ENCODE measurements at regions not wholly inside any gene's neighbourhood (a gene's known extent, or its start where the extent isn't known, plus 50 kb on each side); places are given as distances from the start of the nearest gene placed in this dataset.
"Not testable (repeated sequence)": the region's sequence is repeated elsewhere in the genome, so short reads cannot be mapped to it uniquely, and the experiment has no call there.

DNA sequence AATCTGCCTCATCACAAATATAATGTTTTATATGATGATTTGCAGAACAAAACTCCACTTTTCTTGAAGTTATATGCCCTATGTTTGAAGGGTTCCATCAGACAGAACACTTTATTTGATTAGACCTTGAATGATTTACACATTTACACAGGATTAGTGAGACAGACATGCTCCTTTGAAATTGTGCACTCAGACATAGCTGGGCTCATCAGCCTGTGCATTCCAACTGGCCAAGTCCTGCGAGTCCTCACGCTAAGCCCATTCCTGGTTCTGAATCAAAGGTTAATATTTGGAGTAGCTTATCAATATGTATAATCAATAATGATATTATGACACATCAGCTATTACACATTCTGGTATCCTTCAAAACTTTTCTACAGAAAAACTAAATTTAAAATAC is 173.6 kb downstream of the MBL2 start:
- ChIA-PET POLR2A (no interaction called here), CTCF (no interaction called here)
- H3K4me1 Mint-ChIP-seq (ENCODE audit: low read depth), result no peaks in the 10 kb centered on the region
- DNase-seq, result no peak
- H3K36me3 Mint-ChIP-seq (ENCODE audit: low read depth), result no peaks in the 10 kb centered on the region
- H3K27me3 Mint-ChIP-seq (ENCODE audit: low read depth), result no peaks in the 10 kb centered on the region
- H3K4me3 Mint-ChIP-seq, result no peak overlapping the region
- no peak for ATAC-seq
- no peak overlapping the region for H3K27ac Mint-ChIP-seq
- no peaks in the 10 kb centered on the region for H3K9me3 Mint-ChIP-seq (ENCODE audit: insufficient read depth)

DNA sequence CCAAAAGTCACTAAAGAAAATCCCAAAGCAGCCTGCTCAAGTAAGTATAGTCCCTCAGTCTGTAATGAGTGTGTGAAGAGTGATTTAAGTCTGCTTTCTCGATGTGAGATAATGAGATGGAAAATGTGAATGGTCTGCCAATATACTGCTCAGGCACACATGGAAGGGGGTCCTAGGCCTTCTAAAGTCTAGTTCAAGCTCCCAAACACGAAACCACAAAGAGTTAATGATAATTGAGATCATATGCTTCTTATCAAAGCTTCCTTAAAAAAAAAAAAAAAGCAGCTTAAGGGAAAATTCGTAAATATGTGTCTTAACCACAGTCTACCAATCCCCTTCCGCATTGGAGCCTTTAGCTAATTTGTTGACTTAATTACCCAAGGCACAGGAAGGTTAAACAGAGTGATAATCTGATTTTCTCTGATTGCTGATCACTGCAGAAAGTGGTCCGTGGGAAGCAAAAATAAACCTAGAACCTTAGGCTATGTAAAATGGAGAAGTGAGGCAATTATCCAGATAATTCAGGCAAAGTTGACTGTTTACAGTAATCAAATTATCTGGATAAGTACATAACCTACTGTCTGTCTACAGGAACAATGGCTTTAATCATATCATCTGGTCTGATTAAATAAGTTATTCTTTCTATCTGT is 172.9 kb downstream of the MBL2 start:
- ChIA-PET CTCF (no interaction called here), POLR2A (no interaction called here)
- no peak overlapping the region for H3K4me3 Mint-ChIP-seq
- H3K9me3 Mint-ChIP-seq (ENCODE audit: insufficient read depth), result no peaks in the 10 kb centered on the region
- no peak overlapping the region for H3K27ac Mint-ChIP-seq
- H3K4me1 Mint-ChIP-seq (ENCODE audit: low read depth), result no peaks in the 10 kb centered on the region
- H3K27me3 Mint-ChIP-seq (ENCODE audit: low read depth), result no peaks in the 10 kb centered on the region
- DNase-seq, result no peak
- no peak for ATAC-seq
- H3K36me3 Mint-ChIP-seq (ENCODE audit: low read depth), result no peaks in the 10 kb centered on the region

DNA sequence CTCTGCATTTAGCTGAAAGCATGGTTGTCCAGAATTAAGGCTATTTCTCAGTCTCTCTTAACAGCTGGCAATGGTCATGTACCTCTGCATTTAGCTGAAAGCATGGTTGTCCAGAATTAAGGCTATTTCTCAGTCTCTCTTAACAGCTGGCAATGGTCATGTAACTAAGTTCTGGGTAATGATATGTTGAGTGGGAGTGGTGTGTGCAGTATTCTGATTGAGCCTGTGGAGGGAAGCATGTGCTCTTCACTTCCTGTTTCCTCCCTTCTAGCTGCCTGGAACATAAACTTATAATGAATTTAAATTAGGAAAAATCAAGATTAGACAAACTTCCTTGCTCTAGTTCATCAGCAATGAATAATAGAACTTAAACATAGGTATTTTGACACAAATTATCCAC is 168.5 kb downstream of the MBL2 start:
- not testable (repeated sequence) for ATAC-seq

DNA sequence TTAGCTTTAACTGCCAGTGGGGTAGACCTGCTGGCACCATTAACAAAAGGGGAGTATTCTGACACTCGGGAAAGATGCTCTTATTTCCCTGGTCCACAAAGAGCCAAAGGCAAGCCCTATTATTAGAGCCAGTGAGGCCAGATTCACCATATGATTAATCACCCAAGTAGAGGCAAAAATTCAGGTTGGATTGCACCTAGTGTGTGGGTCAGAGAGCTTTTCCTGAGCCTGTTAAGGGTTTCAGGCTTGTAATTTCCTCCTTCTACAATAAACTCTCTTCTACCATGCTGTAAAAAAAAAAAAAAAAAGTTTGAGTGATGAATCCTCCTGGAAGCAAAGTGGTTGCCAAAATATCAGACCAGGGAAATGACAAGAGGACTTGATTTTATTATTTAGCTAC is 163.5 kb downstream of the MBL2 start:
- DNase-seq (no peak), ATAC-seq (no peak)
- no peaks in the 10 kb centered on the region for H3K4me1 Mint-ChIP-seq (ENCODE audit: low read depth)
- ChIA-PET POLR2A (no interaction called here), CTCF (no interaction called here)
- H3K27ac Mint-ChIP-seq, result no peak overlapping the region
- H3K4me3 Mint-ChIP-seq, result no peak overlapping the region
- no peaks in the 10 kb centered on the region for H3K27me3 Mint-ChIP-seq (ENCODE audit: low read depth)
- H3K9me3 Mint-ChIP-seq (ENCODE audit: insufficient read depth), result no peaks in the 10 kb centered on the region
- no peaks in the 10 kb centered on the region for H3K36me3 Mint-ChIP-seq (ENCODE audit: low read depth)

More for the DNA sequence above, 168.5 kb downstream of the MBL2 start:
- H3K36me3 Mint-ChIP-seq (ENCODE audit: low read depth); H3K9me3 Mint-ChIP-seq (ENCODE audit: insufficient read depth); DNase-seq; H3K27ac Mint-ChIP-seq; POLR2A ChIA-PET; H3K4me1 Mint-ChIP-seq (ENCODE audit: low read depth); CTCF ChIA-PET; H3K4me3 Mint-ChIP-seq; H3K27me3 Mint-ChIP-seq (ENCODE audit: low read depth): not testable (repeated sequence)

DNA sequence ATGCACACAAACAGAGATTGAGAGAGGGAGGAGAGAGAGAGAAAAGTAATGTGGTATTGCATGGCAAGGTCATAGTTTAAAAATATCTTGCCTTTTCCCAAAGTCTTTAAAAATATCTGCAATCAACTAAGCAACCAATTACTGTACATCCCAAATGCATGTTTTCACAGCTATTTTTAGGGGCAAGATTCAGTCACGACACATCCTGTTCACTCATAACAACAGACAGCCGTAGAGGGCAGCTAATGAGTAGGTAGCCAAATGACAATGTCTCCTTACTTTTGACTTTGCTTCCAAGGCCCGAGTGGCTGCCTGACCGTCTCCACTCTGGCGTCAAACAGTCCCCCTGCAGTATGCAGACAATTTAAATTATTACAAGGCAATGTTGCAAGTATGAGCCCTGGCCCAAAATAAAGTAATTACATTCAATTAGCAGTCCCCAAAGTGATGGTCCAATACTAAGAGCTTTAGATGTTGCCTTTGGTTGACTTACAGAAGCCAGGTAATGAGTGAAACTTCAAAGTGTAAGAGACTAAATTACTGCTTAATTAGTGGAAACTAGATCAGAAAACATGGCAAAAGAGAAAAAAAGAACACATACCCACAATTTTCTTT is 162.9 kb downstream of the MBL2 start:
- POLR2A ChIA-PET, result no interaction called here
- no peak for ATAC-seq
- Mint-ChIP-seq H3K36me3 (ENCODE audit: low read depth) (no peaks in the 10 kb centered on the region), H3K9me3 (ENCODE audit: insufficient read depth) (no peaks in the 10 kb centered on the region), H3K27me3 (ENCODE audit: low read depth) (no peaks in the 10 kb centered on the region), H3K27ac (no peak overlapping the region), H3K4me1 (ENCODE audit: low read depth) (no peaks in the 10 kb centered on the region), H3K4me3 (no peak overlapping the region)
- CTCF ChIA-PET, result no interaction called here
- no peak for DNase-seq

DNA sequence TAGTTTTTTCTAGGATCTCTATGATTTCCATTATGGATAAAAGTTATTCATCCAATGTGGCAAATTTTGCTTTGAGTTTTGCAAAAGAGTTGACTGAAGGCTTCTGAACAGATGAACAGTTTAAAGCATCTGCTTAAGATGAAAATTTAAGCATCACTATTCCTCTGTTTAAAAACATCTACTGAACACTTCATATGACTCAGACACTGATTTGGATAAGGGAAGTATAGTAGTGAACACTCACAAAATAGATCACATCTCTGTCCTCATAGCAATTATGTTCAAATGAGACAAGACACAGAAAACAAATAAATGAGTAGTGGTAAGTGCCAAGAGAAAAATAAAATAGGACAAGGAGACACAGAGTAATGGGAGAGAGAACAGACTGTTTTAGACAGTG is 157.3 kb downstream of the MBL2 start:
- H3K27me3 Mint-ChIP-seq (ENCODE audit: low read depth), result no peaks in the 10 kb centered on the region
- H3K4me1 Mint-ChIP-seq (ENCODE audit: low read depth), result no peaks in the 10 kb centered on the region
- no peak overlapping the region for H3K4me3 Mint-ChIP-seq
- DNase-seq, result no peak
- no peak overlapping the region for H3K27ac Mint-ChIP-seq
- no peaks in the 10 kb centered on the region for H3K9me3 Mint-ChIP-seq (ENCODE audit: insufficient read depth)
- ChIA-PET POLR2A (no interaction called here), CTCF (no interaction called here)
- no peaks in the 10 kb centered on the region for H3K36me3 Mint-ChIP-seq (ENCODE audit: low read depth)
- no peak for ATAC-seq

DNA sequence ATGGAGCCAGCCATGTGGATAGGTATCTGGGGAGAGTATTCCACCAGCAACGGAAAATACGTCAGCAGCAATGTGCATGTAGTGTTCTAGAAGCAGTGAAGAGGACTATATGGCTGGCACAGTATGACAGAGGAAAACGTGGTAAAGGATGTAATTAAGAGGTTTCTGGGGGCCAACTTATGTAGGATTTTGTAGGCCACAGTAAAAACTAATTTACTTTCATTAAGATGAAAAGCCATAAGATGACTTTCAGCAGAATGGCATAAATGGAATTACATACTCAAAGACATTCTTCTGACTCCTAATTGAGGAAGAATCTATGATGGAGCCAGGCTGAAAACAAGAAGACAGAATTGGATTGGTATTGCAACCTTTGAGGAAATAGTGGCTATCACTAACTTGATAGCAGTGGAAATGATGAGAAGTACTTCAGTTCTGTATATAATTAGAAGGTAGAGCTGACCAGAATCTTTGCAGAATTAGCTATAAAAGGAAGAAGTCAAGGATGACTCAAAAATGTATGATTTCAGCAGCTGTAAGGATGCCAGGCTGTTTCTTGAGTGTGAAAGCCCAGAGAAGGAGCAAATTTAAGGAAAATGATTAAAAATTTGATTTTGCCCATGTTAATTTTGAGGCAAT is 156.7 kb downstream of the MBL2 start:
- Mint-ChIP-seq H3K4me3 (no peak overlapping the region), H3K36me3 (ENCODE audit: low read depth) (no peaks in the 10 kb centered on the region), H3K4me1 (ENCODE audit: low read depth) (no peaks in the 10 kb centered on the region), H3K9me3 (ENCODE audit: insufficient read depth) (no peaks in the 10 kb centered on the region), H3K27ac (no peak overlapping the region), H3K27me3 (ENCODE audit: low read depth) (no peaks in the 10 kb centered on the region)
- DNase-seq (no peak), ATAC-seq (no peak)
- POLR2A ChIA-PET, result no interaction called here
- CTCF ChIA-PET, result no interaction called here

DNA sequence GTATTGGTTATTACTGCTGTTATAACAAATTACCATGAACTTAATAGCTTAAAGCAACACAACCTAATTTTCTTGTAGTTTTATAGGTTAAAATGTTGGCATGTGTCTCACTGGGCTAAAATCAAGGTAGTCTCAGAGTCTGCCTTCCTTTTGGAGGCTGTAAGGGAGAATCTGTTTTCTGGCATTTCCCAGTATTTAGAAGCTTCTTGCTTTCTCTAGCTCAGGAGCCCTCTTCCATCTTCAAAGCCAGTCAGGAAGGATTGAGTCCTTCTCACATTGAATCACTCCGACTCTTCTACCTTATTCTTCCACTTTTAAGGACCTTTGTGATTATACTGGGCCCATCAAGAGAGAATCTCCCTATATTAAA is 156.2 kb downstream of the MBL2 start:
- H3K4me3 Mint-ChIP-seq, result no peak overlapping the region
- DNase-seq, result no peak
- POLR2A ChIA-PET, result no interaction called here
- CTCF ChIA-PET, result no interaction called here
- H3K27me3 Mint-ChIP-seq (ENCODE audit: low read depth), result no peaks in the 10 kb centered on the region
- no peaks in the 10 kb centered on the region for H3K9me3 Mint-ChIP-seq (ENCODE audit: insufficient read depth)
- ATAC-seq, result no peak
- no peak overlapping the region for H3K27ac Mint-ChIP-seq
- no peaks in the 10 kb centered on the region for H3K4me1 Mint-ChIP-seq (ENCODE audit: low read depth)
- no peaks in the 10 kb centered on the region for H3K36me3 Mint-ChIP-seq (ENCODE audit: low read depth)

DNA sequence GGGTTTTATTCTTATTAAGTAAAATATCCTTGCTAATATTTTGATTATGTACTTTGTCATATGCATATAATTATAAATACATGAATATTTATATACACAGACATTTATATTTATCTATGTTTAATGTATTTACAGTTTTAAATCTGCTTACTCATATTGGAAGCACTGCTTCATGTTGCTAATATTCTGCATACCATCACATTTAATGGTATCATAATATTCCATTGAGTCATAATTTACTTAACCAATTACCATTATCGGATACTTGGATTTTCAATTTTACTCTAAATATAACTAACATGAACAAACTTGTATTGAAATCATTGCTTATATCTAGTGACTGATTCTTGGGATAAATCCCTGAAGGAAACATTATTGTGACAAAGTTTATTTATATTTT is 155.2 kb downstream of the MBL2 start:
- Mint-ChIP-seq H3K4me3 (no peak overlapping the region), H3K4me1 (ENCODE audit: low read depth) (no peaks in the 10 kb centered on the region), H3K27ac (no peak overlapping the region), H3K9me3 (ENCODE audit: insufficient read depth) (no peaks in the 10 kb centered on the region), H3K27me3 (ENCODE audit: low read depth) (no peaks in the 10 kb centered on the region), H3K36me3 (ENCODE audit: low read depth) (no peaks in the 10 kb centered on the region)
- POLR2A ChIA-PET, result no interaction called here
- CTCF ChIA-PET, result no interaction called here
- DNase-seq (no peak), ATAC-seq (no peak)

DNA sequence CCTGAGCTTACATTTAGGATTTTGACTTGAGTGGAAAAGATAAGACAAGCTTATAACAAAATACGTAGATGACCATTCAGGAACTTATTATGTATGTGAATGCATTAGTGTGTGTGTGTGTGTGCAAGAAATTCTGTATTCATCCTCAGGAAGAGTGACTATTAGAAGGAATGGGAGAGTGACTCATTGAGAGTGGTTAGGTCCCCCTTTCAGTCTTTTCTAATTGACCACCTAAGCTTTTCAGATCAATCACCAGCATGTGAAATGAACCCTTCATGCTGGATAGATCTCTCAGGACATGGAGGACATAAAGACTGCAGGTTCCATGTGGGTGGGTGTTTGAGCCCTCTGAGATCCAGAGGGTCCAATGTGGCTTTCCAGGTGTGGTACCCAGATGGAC is 153.5 kb downstream of the MBL2 start:
- POLR2A ChIA-PET, result no interaction called here
- H3K27me3 Mint-ChIP-seq (ENCODE audit: low read depth), result no peaks in the 10 kb centered on the region
- CTCF ChIA-PET, result no interaction called here
- no peaks in the 10 kb centered on the region for H3K4me1 Mint-ChIP-seq (ENCODE audit: low read depth)
- no peaks in the 10 kb centered on the region for H3K36me3 Mint-ChIP-seq (ENCODE audit: low read depth)
- no peak overlapping the region for H3K4me3 Mint-ChIP-seq
- ATAC-seq, result no peak
- no peak overlapping the region for H3K27ac Mint-ChIP-seq
- H3K9me3 Mint-ChIP-seq (ENCODE audit: insufficient read depth), result no peaks in the 10 kb centered on the region
- DNase-seq, result no peak

DNA sequence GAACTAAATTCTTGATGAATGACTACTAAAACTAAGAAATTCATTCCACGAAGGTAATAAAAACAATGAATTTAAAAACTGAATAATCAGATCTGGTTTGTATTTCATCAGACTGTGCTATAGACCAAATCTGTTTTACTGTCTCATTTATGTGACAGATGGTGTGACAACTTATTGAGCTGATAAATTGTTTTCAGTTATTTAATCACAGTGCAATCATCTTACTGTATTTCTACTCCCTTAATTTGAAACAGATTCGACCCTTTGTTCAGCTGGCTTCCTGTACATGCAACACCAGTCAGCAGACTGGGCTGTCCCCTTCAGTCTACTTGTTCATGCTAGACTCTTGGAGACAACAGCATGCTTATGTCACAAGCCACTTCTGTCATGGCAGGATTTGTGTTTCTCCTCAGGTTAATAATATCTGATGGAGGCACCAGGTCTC is 150.9 kb downstream of the MBL2 start:
- ChIA-PET POLR2A (no interaction called here), CTCF (no interaction called here)
- ATAC-seq, result no peak
- no peaks in the 10 kb centered on the region for H3K27me3 Mint-ChIP-seq (ENCODE audit: low read depth)
- no peak for DNase-seq
- no peaks in the 10 kb centered on the region for H3K4me1 Mint-ChIP-seq (ENCODE audit: low read depth)
- no peak overlapping the region for H3K27ac Mint-ChIP-seq
- H3K9me3 Mint-ChIP-seq (ENCODE audit: insufficient read depth), result no peaks in the 10 kb centered on the region
- H3K4me3 Mint-ChIP-seq, result no peak overlapping the region
- H3K36me3 Mint-ChIP-seq (ENCODE audit: low read depth), result no peaks in the 10 kb centered on the region

DNA sequence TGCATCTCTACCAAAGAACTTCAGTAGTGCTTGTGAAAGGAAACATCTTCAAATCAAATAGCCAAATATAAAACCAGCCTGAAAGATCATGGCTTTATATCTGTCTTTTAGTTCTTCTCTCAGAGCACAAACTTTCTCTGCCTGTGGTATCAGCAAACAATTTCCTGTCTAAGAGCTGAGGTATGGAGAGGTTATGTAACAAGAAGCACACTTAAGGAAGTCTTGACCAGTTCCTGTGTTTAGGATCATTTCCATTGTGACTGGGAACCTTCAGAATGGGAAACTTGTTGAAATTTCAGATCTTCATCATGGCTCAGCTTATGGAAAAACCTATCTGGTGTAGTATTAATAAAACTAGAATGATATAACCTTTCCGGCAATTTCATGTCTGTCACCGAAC is 148.8 kb downstream of the MBL2 start:
- H3K36me3 Mint-ChIP-seq (ENCODE audit: low read depth), result no peaks in the 10 kb centered on the region
- CTCF ChIA-PET, result no interaction called here
- no peak overlapping the region for H3K27ac Mint-ChIP-seq
- H3K9me3 Mint-ChIP-seq (ENCODE audit: insufficient read depth), result no peaks in the 10 kb centered on the region
- POLR2A ChIA-PET, result no interaction called here
- no peak for DNase-seq
- H3K27me3 Mint-ChIP-seq (ENCODE audit: low read depth), result no peaks in the 10 kb centered on the region
- no peaks in the 10 kb centered on the region for H3K4me1 Mint-ChIP-seq (ENCODE audit: low read depth)
- no peak overlapping the region for H3K4me3 Mint-ChIP-seq
- no peak for ATAC-seq

DNA sequence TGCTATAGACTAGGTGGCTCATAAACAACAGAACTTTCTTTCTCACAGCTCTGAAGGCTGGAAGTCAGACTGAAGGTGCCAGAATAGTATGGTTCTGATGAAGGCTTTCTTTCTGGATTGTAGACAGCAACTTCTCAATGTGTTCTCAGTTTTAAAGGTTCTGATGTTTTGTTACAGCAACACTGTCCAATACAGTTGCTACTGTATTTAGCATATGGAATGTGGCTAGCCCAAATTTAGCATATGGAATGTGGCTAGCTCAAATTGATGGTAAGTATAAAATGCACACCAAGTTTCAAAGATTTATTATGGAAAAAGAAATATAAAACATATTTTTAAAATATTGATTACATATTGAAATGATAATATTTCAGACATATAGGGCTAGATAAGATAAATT is 145.3 kb downstream of the MBL2 start:
- Mint-ChIP-seq H3K36me3 (ENCODE audit: low read depth) (no peaks in the 10 kb centered on the region), H3K4me3 (no peak overlapping the region), H3K27me3 (ENCODE audit: low read depth) (no peaks in the 10 kb centered on the region), H3K4me1 (ENCODE audit: low read depth) (no peaks in the 10 kb centered on the region), H3K9me3 (ENCODE audit: insufficient read depth) (no peaks in the 10 kb centered on the region), H3K27ac (no peak overlapping the region)
- CTCF ChIA-PET, result no interaction called here
- no peak for DNase-seq
- ATAC-seq, result no peak
- POLR2A ChIA-PET, result no interaction called here
